ENCODE measurements at regions not wholly inside any gene's neighbourhood (a gene's known extent, or its start where the extent isn't known, plus 50 kb on each side); places are given as distances from the start of the nearest gene placed in this dataset.

DNA sequence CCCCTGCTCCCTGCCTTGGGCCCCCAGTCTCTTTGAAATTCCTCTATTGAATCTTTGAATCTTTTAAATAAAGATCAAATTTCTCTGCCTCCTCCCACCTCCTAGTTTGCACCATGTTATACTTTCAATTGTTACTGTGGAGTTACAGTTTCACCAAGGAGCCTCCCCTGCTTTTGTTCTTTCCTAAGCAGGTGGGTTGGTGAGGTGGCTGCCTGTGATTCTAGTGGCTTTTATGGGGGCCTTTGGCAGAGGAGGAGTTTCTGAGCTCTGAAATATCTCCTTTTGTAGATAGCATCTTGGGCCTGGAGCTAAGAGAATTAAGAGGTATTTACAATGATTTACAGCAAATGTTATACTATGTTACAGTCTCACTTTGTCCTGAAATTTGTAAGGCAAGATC, 133.8 kb upstream of the STX18 start:
- TF ChIP-seq CTCF (conservative IDR thresholded peaks at IDR 0.05) = no peak
- TF ChIP-seq ZFX (IDR thresholded peaks at IDR 0.05) = no peak
